Stimulated activated CD4-positive, alpha-beta T cell treated with anti-CD3 and anti-CD28 coated beads, Interleukin-12 subunit alpha, Interleukin-12 subunit beta, amount 100 ng/mL, for 24 hours (primary cell): ENCODE measurements at regions not wholly inside any gene's neighbourhood (a gene's known extent, or its start where the extent isn't known, plus 50 kb on each side); places are given as distances from the start of the nearest gene placed in this dataset.

Experiments used
- DNase-seq, 2 experiments: peaks; one replicate each; pipeline ENCODE4 v3.0.0-alpha.2; 2020; ENCODE audit warnings: low read depth in 2 of 2

GRCh38 chr9:107999890-108000289 is 510.3 kb upstream of the KLF4 start:
- no peak for DNase-seq

GRCh38 chr9:107999011-107999410 is 509.4 kb upstream of the KLF4 start:
- no peak for DNase-seq

- no peak for DNase-seq
Observed at GRCh38 chr9:107994648-107995047, 505.1 kb upstream of the KLF4 start.

DNA sequence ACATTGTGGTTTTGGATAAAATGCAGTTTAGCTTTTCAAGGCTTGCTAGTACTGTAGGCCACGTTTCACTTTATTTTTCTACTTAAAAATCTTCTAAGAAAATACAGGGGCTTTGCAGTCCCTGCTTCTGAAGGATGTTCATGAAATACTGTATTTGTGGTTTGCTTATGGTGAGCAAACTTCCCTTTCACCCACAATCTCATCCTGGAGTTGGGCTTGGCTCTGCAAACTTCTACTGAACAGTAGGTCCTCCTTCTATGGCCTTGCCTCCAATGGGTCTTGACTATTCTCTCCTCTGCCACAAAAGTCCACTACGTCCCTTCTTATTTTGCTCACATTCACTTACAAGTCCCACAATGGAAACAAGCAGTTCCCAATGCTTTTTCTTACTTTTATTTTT is 502.7 kb upstream of the KLF4 start:
- DNase-seq = no peak

DNA sequence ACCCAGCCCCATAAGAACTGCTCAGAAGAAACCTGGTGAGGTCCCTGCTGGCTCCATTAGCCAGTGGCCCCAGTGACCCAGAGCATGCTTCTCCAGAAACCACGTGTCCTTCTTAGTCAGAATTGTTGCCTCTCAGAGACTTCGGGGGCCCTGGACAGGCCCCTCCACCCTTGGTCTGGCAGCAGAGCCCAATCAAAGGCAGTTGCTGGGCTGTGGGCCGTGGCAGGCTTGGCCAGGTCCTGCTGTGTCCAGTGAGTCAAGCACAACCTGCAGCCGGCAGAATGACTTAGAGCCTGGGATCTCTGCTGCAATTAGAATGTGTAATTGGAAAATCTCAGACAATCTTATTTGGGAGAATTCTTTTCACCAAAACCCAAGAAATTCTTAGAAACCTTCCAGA is 502.0 kb upstream of the KLF4 start:
- DNase-seq = no peak

- DNase-seq = no peak
Observed at GRCh38 chr9:107989544-107989943, 500.0 kb upstream of the KLF4 start.

- DNase-seq = no peak
Observed at GRCh38 chr9:107989099-107989498, 499.5 kb upstream of the KLF4 start.

- DNase-seq = no peak
Observed at GRCh38 chr9:107984956-107985355, 495.4 kb upstream of the KLF4 start.

DNA sequence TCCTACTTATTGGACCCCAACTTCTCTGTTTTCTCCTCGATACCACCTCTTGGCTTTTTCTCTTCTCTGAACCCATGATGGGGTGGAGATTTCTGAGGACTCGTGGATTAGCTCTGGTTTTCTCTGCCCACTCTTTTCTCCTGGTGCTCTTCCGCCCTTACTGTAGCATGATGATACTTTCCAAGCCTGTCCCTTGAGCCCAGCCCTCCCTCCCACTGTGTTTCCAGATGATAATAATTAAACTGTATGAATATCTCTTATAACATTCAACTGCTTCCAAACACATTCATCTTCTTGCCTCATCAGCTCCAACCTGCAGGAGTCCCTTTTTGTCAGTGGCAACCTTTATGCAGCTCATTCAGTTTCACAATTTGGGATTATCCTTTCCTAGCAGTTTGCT is 494.2 kb upstream of the KLF4 start:
- DNase-seq = no peak

GRCh38 chr9:107983181-107983603 is 493.6 kb upstream of the KLF4 start:
- no peak for DNase-seq

GRCh38 chr9:107982745-107983144 is 493.2 kb upstream of the KLF4 start:
- DNase-seq = no peak

- DNase-seq = no peak
Observed at GRCh38 chr9:107982001-107982400, 492.4 kb upstream of the KLF4 start.

- DNase-seq = no peak
Observed at GRCh38 chr9:107980984-107981383, 491.4 kb upstream of the KLF4 start.

GRCh38 chr9:107976767-107977166 is 487.2 kb upstream of the KLF4 start:
- DNase-seq = no peak

GRCh38 chr9:107975426-107976010 is 485.9 kb upstream of the KLF4 start:
- DNase-seq = no peak

DNA sequence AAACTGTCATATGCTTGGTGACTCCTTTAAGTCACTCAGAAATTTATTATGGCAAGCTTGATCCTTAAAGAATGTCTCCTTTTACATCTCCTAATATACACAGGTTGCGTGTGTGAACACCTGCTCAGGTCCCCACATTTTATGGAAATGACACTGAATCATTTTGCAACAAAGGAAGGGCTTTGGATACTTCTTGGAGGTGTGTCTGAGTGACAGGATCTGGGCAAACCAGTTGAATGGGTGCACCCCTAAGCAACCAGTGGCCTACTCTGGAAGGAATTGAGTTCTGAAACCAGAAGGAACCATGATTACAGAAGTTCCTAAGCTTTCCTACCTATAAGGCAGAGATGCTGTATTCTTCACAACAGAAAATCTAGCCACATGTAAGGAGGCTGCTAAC is 483.9 kb upstream of the KLF4 start:
- no peak for DNase-seq

GRCh38 chr9:107972346-107972745 is 482.8 kb upstream of the KLF4 start:
- no peak for DNase-seq

GRCh38 chr9:107971241-107971640 is 481.7 kb upstream of the KLF4 start:
- no peak for DNase-seq

GRCh38 chr9:107970726-107971125 is 481.2 kb upstream of the KLF4 start:
- DNase-seq = no peak

GRCh38 chr9:107969727-107970126 is 480.2 kb upstream of the KLF4 start:
- no peak for DNase-seq

GRCh38 chr9:107969141-107969540 is 479.6 kb upstream of the KLF4 start:
- no peak for DNase-seq

DNA sequence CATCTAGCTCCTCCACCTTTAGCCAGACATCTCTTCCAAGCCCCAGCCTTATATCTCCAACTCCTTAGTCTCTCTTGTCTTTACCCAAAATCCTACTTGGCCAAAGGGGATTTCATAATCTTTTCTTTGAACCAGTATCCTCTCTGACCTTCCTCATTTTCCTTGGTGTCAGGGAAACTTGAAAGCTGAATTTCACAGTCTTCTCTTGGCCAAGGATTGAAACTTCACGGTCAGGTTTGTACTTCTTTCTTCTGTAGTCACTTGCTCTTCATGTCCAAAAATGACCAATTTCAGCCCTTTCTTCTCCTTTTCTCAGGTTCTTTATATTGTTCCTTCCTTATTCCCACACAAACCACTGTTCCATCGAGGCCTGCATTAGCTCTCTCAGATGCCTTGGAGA is 473.7 kb upstream of the KLF4 start:
- DNase-seq = no peak

DNA sequence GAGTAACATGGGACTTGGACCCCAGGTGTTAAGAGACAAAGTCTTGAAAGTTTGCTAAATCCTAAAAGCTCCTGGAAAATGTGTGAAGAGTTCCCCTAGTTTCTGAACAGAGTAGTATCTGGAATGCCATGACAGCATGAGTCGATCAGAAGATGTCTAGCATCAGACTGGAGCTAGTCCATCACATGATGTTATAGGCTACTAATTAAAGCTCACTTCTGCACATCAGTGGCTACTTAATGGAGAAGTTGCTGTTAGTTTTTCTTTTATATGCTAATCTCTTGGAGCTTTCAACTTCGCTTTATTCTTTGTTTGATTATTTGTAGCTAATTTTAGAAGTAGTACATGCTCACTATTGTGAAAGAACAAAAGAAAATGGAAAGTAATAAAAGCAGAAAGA is 471.3 kb upstream of the KLF4 start:
- DNase-seq = no peak

- DNase-seq = no peak
Observed at GRCh38 chr9:107954312-107954711, 464.7 kb upstream of the KLF4 start.
